SK-N-SH (cell line): ENCODE measurements at regions not wholly inside any gene's neighbourhood (a gene's known extent, or its start where the extent isn't known, plus 50 kb on each side); places are given as distances from the start of the nearest gene placed in this dataset.

Experiments used
- CTCF ChIP-seq: fragments of 200-600 bp; sonication (generic); IDR thresholded peaks from 2 replicates; pipeline ENCODE4 v1.6.1; 2017; ENCODE audit warnings: antibody characterized with exemption, mild to moderate bottlenecking, moderate library complexity
- EP300 ChIP-seq, 2 experiments: IDR thresholded peaks; 2 replicates each; pipeline versions ENCODE4 v1.4.0 to v1.6.1; 2012; ENCODE audit warnings: borderline replicate concordance in 1 of 2, low read depth in 1 of 2, low read length in 1 of 2
- FOSL2 ChIP-seq: IDR thresholded peaks from 2 replicates; pipeline ENCODE4 v1.4.0; 2012; ENCODE audit warnings: low read depth, mild to moderate bottlenecking, moderate library complexity, borderline replicate concordance
- JUND ChIP-seq: IDR thresholded peaks from 2 replicates; pipeline ENCODE4 v1.4.0; 2012

- TF ChIP-seq CTCF, result no peak
- TF ChIP-seq FOSL2, result no peak
- TF ChIP-seq JUND, result no peak
- TF ChIP-seq EP300 (IDR thresholded peaks at IDR 0.05; ENCODE audit: borderline replicate concordance in 1 of 2, low read depth in 1 of 2, low read length in 1 of 2), result no peak
Measured at GRCh38 chrX:128310912-128311311, 258.7 kb upstream of the ACTRT1 start.
